ENCODE measurements at regions not wholly inside any gene's neighbourhood (a gene's known extent, or its start where the extent isn't known, plus 50 kb on each side); places are given as distances from the start of the nearest gene placed in this dataset.

GRCh38 chr7:382043-382400 is 92.1 kb downstream of the FOXL3 start:
- no peak for DNase-seq (ENCODE audit: low spot score)

GRCh38 chr7:386385-386784 is 96.4 kb downstream of the FOXL3 start:
- DNase-seq (ENCODE audit: low spot score), result no peak

- DNase-seq (ENCODE audit: low spot score), result no peak
These were observed 97.4 kb downstream of the FOXL3 start for GRCh38 chr7:387132-388022.

GRCh38 chr7:388023-388960 is 98.3 kb downstream of the FOXL3 start:
- no peak for DNase-seq (ENCODE audit: low spot score)

- DNase-seq (ENCODE audit: low spot score), result no peak
These were observed 99.2 kb downstream of the FOXL3 start for GRCh38 chr7:388961-389701.

- DNase-seq (ENCODE audit: low spot score), result no peak
These were observed 100.1 kb downstream of the FOXL3 start for GRCh38 chr7:389911-390601.

GRCh38 chr7:390761-391410 is 100.9 kb downstream of the FOXL3 start:
- DNase-seq (ENCODE audit: low spot score), result no peak

- DNase-seq (ENCODE audit: low spot score), result no peak
These were observed 101.5 kb downstream of the FOXL3 start for GRCh38 chr7:391411-391951.

GRCh38 chr7:391961-392524 is 102.1 kb downstream of the FOXL3 start:
- no peak for DNase-seq (ENCODE audit: low spot score)

GRCh38 chr7:392822-393221 is 102.9 kb downstream of the FOXL3 start:
- DNase-seq (ENCODE audit: low spot score), result no peak

GRCh38 chr7:395643-396042 is 105.7 kb downstream of the FOXL3 start:
- DNase-seq (ENCODE audit: low spot score), result no peak

GRCh38 chr7:398888-399287 is 108.9 kb downstream of the FOXL3 start:
- DNase-seq (ENCODE audit: low spot score), result no peak

- DNase-seq (ENCODE audit: low spot score), result no peak
These were observed 111.0 kb downstream of the FOXL3 start for GRCh38 chr7:400901-401485.

GRCh38 chr7:401495-401894 is 111.5 kb downstream of the FOXL3 start:
- DNase-seq (ENCODE audit: low spot score), result no peak

GRCh38 chr7:404812-405488 is 114.7 kb downstream of the PDGFA start:
- no peak for DNase-seq (ENCODE audit: low spot score)

- no peak for DNase-seq (ENCODE audit: low spot score)
These were observed 114.0 kb downstream of the PDGFA start for GRCh38 chr7:405489-406211.

GRCh38 chr7:407721-408539 is 111.7 kb downstream of the PDGFA start:
- no peak for DNase-seq (ENCODE audit: low spot score)
